HepG2 (cell line): ENCODE measurements at regions not wholly inside any gene's neighbourhood (a gene's known extent, or its start where the extent isn't known, plus 50 kb on each side); places are given as distances from the start of the nearest gene placed in this dataset.

Source experiments
- E2F2 ChIP-seq: sonication (generic); formaldehyde crosslinking; IDR thresholded peaks from 2 replicates; pipeline ENCODE4 v1.4.0; 2020; ENCODE audit warnings: missing genetic modification reagents, borderline replicate concordance
- FOSL1 ChIP-seq: sonication (generic); formaldehyde crosslinking; IDR thresholded peaks from 2 replicates; pipeline ENCODE4 v1.9.0; 2021; ENCODE audit warnings: missing genetic modification reagents, borderline replicate concordance
- GATAD2A ChIP-seq: IDR thresholded peaks from 2 replicates; pipeline ENCODE4 v1.6.1; 2016
- GLI4 ChIP-seq: sonication (generic); formaldehyde crosslinking; IDR thresholded peaks from 2 replicates; pipeline ENCODE4 v1.5.1; 2020; ENCODE audit warnings: missing genetic modification reagents, mild to moderate bottlenecking, moderate library complexity, borderline replicate concordance
- HMG20B ChIP-seq: conservative IDR thresholded peaks from 2 replicates; pipeline ENCODE4 v1.6.1; 2016; ENCODE audit warnings: missing genetic modification reagents, missing compliant biosample characterization
- HOMEZ ChIP-seq: IDR thresholded peaks from 2 replicates; pipeline ENCODE4 v1.6.1; 2016; ENCODE audit warnings: low read depth
- KAT7 ChIP-seq: IDR thresholded peaks from 2 replicates; pipeline ENCODE4 v1.6.1; 2018; ENCODE audit warnings: borderline replicate concordance, missing compliant biosample characterization
- NFATC3 ChIP-seq: sonication (generic); formaldehyde crosslinking; IDR thresholded peaks from 2 replicates; pipeline ENCODE4 v1.5.1; 2020; ENCODE audit warnings: mild to moderate bottlenecking, missing genetic modification reagents
- RARA ChIP-seq: IDR thresholded peaks from 2 replicates; pipeline ENCODE4 v1.6.1; 2016; ENCODE audit warnings: missing genetic modification reagents, missing compliant biosample characterization
- RERE ChIP-seq: IDR thresholded peaks from 2 replicates; pipeline ENCODE4 v1.6.1; 2016; ENCODE audit warnings: low read depth, missing genetic modification reagents, missing compliant biosample characterization
- SSRP1 ChIP-seq: IDR thresholded peaks from 2 replicates; pipeline ENCODE4 v1.6.1; 2016; ENCODE audit warnings: control low read depth
- THRA ChIP-seq: sonication (generic); formaldehyde crosslinking; IDR thresholded peaks from 2 replicates; pipeline ENCODE4 v1.4.0; 2020; ENCODE audit warnings: missing genetic modification reagents, borderline replicate concordance
- U2AF1 ChIP-seq: fragments of 200-400 bp; formaldehyde crosslinking; optimal IDR thresholded peaks from 2 replicates; pipeline ENCODE3; 2017; ENCODE audit warnings: mild to moderate bottlenecking, low read depth, low read length
- ZFP36 ChIP-seq: fragments of 150-350 bp; IDR thresholded peaks from 2 replicates; pipeline ENCODE4 v1.6.1; 2018; ENCODE audit warnings: borderline replicate concordance, low read length, low read depth; ENCODE audit not compliant: partially characterized antibody
- ZHX1 ChIP-seq: sonication (generic); formaldehyde crosslinking; IDR thresholded peaks from 2 replicates; pipeline ENCODE4 v1.8.1; 2022; ENCODE audit warnings: low read depth, mild to moderate bottlenecking, missing genetic modification reagents
- ZNF430 ChIP-seq: sonication (generic); formaldehyde crosslinking; IDR thresholded peaks from 2 replicates; pipeline ENCODE4 v1.9.0; 2021; ENCODE audit warnings: mild to moderate bottlenecking, missing genetic modification reagents
- ZNF556 ChIP-seq: sonication (generic); formaldehyde crosslinking; IDR thresholded peaks from 2 replicates; pipeline ENCODE4 v1.4.0; 2020; ENCODE audit warnings: mild to moderate bottlenecking, missing genetic modification reagents, borderline replicate concordance
- ZNF777 ChIP-seq: sonication (generic); formaldehyde crosslinking; IDR thresholded peaks from 2 replicates; pipeline ENCODE4 v1.4.0; 2020; ENCODE audit warnings: missing genetic modification reagents

- TF ChIP-seq HMG20B: 0 out of 2 replicates have a peak, but pooled peaks have one; percentile 34
- TF ChIP-seq ZNF430 (CRISPR knock-in tag): no peak
- no peak for TF ChIP-seq U2AF1
- TF ChIP-seq ZFP36: no peak
- 0 out of 2 replicates have a peak, but pooled peaks have one; percentile 29 for TF ChIP-seq GATAD2A (CRISPR knock-in tag)
- no peak for TF ChIP-seq NFATC3 (CRISPR knock-in tag)
- TF ChIP-seq RARA: peak; percentile 92
- no peak for TF ChIP-seq KAT7 (CRISPR knock-in tag)
- no peak for TF ChIP-seq ZNF777 (CRISPR knock-in tag)
- TF ChIP-seq GLI4 (CRISPR knock-in tag): no peak
- no peak for TF ChIP-seq RERE (CRISPR knock-in tag)
- peak; percentile 56; the same call in 1 of the 2 replicates for TF ChIP-seq HOMEZ (CRISPR knock-in tag)
- TF ChIP-seq ZHX1: no peak
- TF ChIP-seq E2F2 (CRISPR knock-in tag): no peak
- TF ChIP-seq SSRP1 (CRISPR knock-in tag): no peak
- peak; percentile 73 for TF ChIP-seq FOSL1
- no peak for TF ChIP-seq ZNF556 (CRISPR knock-in tag)
- peak; percentile 14; the same call in 1 of the 2 replicates for TF ChIP-seq THRA (CRISPR knock-in tag)
- TF ChIP-seq, all 625 proteins: peak for 46
Measured at GRCh38 chr2:35989503-35989902, 366.1 kb upstream of the CRIM1 start (continued).
